SIG-M5 treated with dmso at 0.1 percent for 504 hours (cell line): ENCODE measurements at regions not wholly inside any gene's neighbourhood (a gene's known extent, or its start where the extent isn't known, plus 50 kb on each side); places are given as distances from the start of the nearest gene placed in this dataset.
A peak's percentile ranks its signal among the peaks of the same experiment; 100 is the strongest.

ENCODE experiments used
- DNase-seq: peaks from one replicate; lab custom pipeline; 2025; ENCODE audit not compliant: unreplicated experiment; lab: John Stamatoyannopoulos, UW

GRCh38 chr3:154588831-154589230 lies 158.8 kb upstream of the GPR149 start:
- DNase-seq = no peak

DNA sequence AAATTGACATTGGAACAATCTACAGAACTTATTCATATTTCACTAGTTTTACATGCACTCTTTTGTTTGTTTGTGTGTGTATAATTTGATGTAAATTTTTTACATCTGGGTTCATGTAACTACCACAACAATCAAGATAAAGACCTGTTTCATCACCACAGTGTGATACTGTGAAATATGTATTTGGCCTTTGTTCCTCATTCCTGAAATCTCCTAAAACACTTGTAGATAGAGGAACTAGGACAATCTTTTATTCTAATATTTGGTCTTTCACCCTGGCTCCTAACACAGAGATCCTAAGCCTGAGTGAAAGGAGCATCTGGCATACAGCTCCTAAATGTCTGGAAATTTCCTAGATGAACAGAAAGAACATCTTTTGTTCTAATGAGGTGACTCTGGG lies 155.0 kb upstream of the GPR149 start:
- no peak for DNase-seq

GRCh38 chr3:154584041-154584440 lies 154.1 kb upstream of the GPR149 start:
- DNase-seq = no peak

GRCh38 chr3:154583086-154583634 lies 153.2 kb upstream of the GPR149 start:
- no peak for DNase-seq

- no peak for DNase-seq
Observed at GRCh38 chr3:154582501-154582900, 152.5 kb upstream of the GPR149 start.

- DNase-seq = no peak
Observed at GRCh38 chr3:154571553-154572226, 141.7 kb upstream of the GPR149 start.

GRCh38 chr3:154568064-154568463 lies 138.1 kb upstream of the GPR149 start:
- no peak for DNase-seq

GRCh38 chr3:154559623-154560022 lies 129.6 kb upstream of the GPR149 start:
- DNase-seq = no peak

DNA sequence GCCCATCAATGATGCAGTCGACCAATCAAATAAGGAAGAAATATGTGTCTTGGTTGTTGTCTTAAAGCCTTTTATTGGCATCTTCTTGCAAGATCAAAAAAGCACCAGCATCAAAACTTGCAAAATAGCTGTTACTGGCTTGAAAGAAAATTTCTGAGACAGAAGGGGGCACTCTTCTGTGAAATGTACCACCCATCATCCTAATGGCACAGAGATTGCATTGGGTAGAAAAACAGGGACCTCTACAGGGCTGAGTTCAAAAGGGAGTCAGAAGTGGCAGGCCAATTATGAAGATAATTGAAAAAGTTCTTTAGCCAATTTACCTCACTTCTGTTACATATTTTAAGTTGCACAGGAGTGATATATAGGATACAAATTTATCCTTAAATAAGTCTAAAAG lies 122.3 kb upstream of the GPR149 start:
- DNase-seq = no peak

- no peak for DNase-seq
Observed at GRCh38 chr3:154549391-154549790, 119.4 kb upstream of the GPR149 start.

GRCh38 chr3:154548341-154548740 lies 118.4 kb upstream of the GPR149 start:
- DNase-seq = no peak

GRCh38 chr3:154542837-154543236 lies 112.8 kb upstream of the GPR149 start:
- no peak for DNase-seq

- no peak for DNase-seq
Observed at GRCh38 chr3:154540950-154541604, 111.1 kb upstream of the GPR149 start.

- DNase-seq = no peak
Observed at GRCh38 chr3:154538566-154539360, 108.8 kb upstream of the GPR149 start.

GRCh38 chr3:154536751-154537150 lies 106.8 kb upstream of the GPR149 start:
- DNase-seq = peak; percentile 8

DNA sequence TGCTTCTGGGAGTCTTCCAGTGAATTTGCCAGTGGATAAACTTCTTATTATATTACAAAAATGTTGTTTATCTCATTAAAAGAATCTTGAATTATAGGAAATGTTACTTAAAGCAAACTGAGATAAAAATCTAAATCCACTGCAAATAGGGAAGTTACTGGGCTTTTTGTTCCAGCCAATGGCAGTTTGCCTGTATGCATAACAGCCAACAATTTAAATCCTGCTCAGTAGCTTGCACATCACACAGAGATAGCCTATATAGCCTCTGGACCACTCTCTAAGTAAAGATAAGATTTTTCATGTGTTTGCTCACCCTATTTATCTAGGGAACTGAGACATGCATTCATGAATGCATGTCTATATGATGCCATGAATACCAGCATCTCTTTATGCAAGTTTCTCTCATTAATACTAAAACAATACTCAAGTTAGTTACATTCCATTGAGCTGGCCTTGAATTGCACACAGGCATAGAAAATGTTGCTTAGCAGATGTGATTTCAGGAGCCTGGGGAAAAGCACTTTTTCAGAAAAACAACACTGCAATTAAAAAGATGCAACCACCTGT lies 92.1 kb upstream of the GPR149 start:
- no peak for DNase-seq

- no peak for DNase-seq
Observed at GRCh38 chr3:154517404-154517803, 87.4 kb upstream of the GPR149 start.

DNA sequence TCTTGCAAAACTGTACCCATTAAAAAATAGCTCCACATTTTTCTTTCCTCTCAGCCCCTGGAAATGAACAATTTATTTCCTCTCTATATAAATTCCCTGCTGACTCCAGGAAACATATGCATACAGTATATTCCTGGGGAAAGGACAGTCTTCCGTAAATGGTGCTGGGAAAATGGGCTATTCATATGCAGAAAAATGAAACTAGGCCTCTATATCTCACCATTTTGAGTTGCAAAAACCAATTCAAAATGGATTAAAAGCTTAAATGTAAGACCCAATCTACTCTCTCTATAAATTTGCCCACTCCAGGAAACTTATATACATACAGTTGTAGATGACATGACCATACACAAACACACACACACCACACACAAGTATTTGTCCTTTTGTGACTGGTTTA lies 85.9 kb upstream of the GPR149 start:
- no peak for DNase-seq

DNA sequence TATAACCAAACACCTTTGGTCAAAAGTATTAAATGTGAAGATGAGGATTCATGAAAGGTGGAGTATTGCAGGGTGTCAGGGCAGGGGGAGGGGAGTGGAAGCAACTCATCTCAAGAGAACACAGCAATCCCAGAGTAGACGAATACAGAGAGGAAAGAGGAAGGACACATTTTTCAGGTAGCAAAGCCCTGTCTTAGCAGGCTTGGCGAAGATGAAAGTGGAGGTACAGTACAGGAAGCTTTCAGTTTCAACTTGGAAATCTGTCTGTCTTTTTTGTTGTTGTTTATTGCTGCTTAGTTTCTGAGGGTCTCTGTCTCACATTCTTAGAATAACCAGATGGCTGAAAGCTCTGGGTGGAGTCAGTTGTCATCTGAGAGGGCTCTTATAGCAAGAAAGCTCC lies 80.8 kb upstream of the GPR149 start:
- DNase-seq = no peak

- DNase-seq = no peak
Observed at GRCh38 chr3:154507727-154508126, 77.7 kb upstream of the GPR149 start.

GRCh38 chr3:154496978-154497377 lies 67.0 kb upstream of the GPR149 start:
- no peak for DNase-seq
